ENCODE measurements at regions not wholly inside any gene's neighbourhood (a gene's known extent, or its start where the extent isn't known, plus 50 kb on each side); places are given as distances from the start of the nearest gene placed in this dataset.
"Not testable (repeated sequence)": the region's sequence is repeated elsewhere in the genome, so short reads cannot be mapped to it uniquely, and the experiment has no call there.

GRCh38 chr10:107542607-107543006 is 378.1 kb upstream of the SORCS1 start:
- DNase-seq: no peak

- no peak for DNase-seq
Observed at GRCh38 chr10:107542016-107542415, 377.5 kb upstream of the SORCS1 start.

DNA sequence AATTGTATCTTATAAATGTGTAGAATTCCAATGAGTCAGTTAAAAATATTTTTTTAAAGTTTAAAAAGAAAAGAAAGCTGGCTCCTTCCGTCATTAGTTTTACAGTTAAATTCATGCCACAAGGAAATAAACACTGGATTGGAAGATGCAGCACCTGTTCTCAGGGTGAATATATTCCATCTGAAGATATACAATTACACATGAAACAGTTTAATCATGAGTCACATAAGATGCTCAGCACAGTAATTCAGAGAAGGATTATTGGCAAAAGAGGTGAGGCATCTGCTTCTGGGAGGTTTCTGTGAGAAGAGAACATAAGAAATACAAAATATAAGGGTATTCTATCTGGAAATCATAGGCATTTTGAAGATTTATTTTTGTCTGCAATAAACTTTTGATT is 376.5 kb upstream of the SORCS1 start:
- no peak for DNase-seq

GRCh38 chr10:107529350-107529749 is 364.8 kb upstream of the SORCS1 start:
- no peak for DNase-seq

- DNase-seq: no peak
Observed at GRCh38 chr10:107520348-107520747, 355.8 kb upstream of the SORCS1 start.

- no peak for DNase-seq
Observed at GRCh38 chr10:107517811-107518210, 353.3 kb upstream of the SORCS1 start.

DNA sequence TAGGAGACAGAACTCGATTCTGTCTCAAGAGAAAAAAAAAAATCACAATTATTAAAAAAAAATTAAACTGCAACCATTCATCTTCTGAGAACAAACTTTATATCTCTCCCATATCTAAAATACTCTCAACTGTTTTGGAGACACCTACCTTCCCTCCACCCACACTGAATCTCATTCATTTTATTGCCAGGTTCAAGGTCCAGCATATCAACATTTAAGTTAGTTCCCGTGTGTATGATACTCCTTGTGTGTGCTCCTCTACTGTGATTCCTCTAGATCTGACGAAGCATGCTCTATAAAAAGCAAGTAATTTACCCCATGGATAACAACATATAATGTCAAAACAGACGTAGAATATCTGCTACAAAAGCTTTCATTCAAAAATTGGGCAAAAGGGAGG is 351.8 kb upstream of the SORCS1 start:
- DNase-seq: no peak

DNA sequence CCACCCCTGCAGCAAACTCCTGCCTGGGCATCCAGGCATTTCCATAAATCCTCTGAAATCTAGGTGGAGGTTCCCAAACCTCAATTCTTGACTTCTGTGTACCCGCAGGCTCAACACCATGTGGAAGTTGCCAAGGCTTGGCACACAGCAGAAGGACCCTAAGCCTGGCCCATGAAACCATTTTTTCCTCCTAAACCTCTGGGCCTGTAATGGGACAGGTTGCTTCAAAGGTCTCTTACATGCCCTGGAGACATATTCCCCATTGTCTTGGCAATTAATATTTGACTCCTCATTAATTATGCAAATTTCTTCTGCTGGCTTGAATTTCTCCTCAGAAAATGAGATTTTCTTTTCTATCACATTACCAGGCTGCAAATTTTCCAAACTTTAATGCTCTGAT is 339.5 kb upstream of the SORCS1 start:
- not testable (repeated sequence) for DNase-seq

DNA sequence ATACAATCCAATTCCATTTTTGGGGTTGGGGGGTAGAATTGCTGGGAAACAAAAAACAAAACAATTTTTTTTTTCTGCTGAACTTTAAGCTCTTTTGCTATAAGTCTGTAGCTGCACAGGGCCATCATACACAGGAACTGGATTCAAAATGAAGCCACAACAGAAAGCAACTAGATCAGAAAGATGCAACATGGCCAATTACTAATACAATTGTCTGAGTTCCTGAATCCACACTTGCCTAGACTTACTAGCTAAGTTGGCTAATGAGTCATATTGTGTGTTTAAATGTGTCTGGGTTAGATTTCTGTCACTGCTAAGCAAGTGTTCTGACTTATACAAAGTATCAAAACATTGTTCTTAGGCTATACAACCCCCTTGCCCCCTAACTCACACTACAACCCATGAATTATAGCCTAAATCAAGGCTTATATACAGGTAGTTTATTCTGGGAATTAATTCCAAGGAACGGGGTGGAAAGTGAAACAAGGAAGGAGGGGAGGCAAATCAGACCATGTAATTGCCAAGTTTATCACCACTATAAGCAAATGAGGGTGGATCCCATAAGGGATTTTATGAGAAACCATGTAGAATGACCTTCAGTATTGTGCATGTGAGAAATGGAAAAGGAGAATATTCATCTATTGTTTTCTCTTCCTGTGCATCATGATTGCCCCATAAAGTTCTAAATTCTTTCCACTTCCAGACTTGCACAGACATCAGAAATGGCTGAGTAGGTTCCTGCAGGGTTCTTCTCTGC is 337.9 kb upstream of the SORCS1 start:
- DNase-seq: no peak

GRCh38 chr10:107498983-107499382 is 334.5 kb upstream of the SORCS1 start:
- no peak for DNase-seq

- no peak for DNase-seq
Observed at GRCh38 chr10:107497024-107497423, 332.5 kb upstream of the SORCS1 start.

GRCh38 chr10:107496594-107496993 is 332.1 kb upstream of the SORCS1 start:
- no peak for DNase-seq

DNA sequence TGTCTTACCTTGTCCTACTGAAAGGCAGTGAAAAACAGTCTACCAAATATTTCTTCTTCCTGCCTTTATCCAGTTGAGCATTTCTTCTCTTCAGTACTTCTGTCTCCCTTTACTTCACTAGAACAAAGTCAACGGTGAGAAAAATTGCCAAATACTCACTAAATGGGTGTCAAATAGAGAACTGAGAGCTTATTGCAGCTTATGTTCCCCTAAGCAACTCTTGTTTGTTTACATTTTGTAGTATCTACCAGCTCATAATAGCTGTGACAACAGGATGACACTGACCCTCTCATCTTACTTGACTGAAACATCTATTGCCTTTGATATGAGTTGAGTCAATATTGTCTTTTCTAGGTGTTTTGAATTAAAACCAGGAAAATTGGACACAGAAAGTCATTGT is 327.9 kb upstream of the SORCS1 start:
- no peak for DNase-seq

- no peak for DNase-seq
Observed at GRCh38 chr10:107490389-107490788, 325.9 kb upstream of the SORCS1 start.

DNA sequence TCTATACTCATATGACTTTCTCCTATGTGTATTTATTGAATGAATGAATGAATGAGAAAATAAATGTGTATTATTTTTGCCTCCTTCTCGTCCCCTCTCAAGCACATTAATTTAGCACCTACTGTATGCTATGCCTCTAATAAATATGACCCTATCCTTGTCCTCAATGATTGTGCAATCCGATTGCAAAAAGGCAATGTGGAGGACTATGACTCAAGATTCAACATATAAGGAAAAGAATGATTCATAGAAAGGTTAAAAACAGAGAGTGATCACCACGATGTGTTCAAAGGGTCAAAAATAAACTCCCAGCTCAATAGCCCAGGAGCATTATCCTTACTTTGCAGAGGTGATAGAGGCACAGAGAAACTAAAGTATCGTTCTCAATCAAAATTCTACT is 322.8 kb upstream of the SORCS1 start:
- no peak for DNase-seq

DNA sequence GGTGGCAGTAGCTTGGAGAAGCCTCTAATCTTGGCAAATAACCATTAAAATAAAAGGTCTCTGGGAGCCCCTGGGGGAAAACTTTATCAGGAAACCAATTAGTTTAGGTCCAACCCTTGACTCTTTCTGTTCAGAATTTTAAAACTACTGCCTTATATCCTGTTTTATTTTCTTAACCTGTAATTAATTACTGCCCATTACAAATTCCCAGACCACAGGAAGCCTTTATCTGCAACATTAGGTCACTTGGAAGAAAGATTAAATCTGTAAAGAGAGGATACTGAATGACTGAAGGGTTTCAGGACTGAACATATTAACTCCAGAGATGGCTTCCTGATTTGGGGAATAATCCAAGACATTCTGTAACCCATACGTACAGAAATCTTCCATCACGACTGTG is 320.5 kb upstream of the SORCS1 start:
- no peak for DNase-seq

DNA sequence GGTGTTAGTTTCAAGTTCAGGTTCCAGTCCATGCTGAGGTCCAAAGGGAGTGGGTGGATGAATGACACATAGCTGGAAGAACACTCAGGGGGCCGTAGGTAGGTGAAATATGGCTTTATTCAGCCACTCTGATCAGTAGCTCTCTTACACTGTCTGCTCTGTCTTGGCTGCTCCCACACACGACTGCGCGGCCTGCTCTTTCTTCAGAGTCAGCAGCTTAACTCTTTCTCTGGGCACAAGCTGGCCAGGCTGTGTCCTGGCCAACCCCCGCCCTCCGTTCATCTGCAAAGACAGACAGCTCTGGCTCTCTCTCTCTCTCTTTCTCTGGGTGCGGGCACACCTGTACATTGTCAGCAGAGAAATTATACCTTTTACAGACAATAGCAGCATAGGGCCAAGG is 317.4 kb upstream of the SORCS1 start:
- DNase-seq: no peak

DNA sequence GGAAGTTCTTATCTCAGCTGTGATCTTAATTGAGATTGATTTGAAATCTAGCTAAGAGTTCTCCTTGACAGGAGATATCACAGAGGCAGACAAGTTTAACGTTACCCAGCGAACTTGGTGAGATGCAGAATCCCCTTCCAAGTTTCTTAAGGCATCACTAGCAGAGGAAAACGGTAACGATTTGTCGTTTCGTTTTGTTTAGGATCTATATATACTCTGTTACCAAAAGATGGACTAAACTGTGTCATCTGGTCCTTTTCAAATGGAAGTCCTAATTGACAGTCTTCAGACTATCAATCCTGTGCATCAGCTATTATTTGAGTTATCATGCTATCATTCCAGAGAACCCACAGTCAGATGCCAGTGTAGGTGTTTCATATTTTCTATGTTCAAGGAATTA is 316.7 kb upstream of the SORCS1 start:
- DNase-seq: no peak

DNA sequence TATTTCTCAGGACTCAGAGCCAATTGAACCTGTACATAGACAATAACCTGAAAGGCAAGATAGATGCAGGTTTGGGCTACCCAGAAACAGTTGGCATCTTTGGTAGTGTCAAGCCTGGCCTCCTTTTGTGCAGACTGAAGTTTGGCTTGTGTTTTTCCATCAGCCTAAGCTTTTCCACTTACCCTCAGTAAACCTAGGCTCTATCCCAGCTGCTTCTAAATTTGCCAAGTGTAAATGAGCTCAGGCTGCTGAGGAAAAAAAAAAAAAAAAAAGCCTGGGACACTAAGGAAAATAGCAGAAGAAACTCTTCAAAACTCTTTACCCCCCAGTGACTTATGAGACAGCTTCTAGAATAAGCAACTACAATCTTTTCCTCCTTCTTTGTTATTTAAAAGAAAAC is 316.3 kb upstream of the SORCS1 start:
- no peak for DNase-seq

DNA sequence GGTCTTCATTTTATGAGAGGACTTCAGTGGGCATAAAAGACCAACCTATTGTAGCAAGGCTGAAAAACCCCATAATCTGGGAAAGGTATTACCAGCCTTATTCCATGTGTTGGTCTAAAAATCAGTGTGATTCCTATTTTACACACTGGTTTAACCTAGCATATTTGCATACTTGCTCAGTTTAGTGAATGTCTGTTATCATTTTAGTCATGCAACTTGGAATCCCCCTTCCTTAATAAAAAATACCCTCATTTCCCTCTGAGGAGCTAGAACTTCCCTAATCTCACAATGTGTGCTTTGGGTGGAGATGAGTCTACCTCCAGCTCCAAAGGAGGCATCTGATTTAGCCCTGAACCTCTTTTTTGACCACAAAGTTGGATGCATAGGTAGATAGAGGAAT is 312.8 kb upstream of the SORCS1 start:
- no peak for DNase-seq

DNA sequence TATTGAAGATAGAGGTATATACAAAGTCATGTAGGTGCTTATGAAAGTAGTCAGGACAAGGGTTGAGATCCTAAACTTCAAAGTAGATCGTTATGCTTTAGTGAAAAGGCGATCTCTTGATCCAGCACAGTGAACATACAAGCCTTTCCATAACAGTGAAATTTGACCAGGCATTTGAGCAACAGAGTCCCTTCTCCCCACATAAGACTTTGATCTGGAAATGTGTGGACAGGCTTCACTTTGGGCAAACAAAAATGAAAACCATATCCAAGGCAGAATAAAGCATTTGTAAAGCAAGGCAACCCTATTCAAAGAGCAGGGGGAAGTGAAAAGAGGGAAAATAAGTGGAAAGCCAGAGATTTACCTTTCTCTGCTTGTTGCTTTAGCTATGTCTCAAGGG is 311.9 kb upstream of the SORCS1 start:
- no peak for DNase-seq

DNA sequence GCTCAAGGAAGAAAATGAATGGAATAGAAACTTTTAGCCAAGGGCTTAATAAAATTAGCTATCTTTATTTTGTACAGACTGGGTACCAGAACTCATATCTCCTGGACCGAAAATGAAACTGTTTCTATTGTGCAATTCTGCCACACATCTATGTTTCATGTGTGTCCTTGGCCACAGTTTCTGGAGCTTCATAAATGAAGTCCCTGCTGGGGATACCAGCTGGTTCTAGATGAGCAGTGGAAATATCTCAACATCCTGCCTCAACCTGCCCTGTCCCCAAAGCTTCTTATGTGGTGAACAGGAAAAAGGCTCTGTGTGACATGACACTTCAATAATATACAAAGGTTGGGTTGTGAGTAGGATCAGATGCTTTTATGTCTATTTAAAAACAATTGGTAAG is 310.1 kb upstream of the SORCS1 start:
- DNase-seq: no peak

DNA sequence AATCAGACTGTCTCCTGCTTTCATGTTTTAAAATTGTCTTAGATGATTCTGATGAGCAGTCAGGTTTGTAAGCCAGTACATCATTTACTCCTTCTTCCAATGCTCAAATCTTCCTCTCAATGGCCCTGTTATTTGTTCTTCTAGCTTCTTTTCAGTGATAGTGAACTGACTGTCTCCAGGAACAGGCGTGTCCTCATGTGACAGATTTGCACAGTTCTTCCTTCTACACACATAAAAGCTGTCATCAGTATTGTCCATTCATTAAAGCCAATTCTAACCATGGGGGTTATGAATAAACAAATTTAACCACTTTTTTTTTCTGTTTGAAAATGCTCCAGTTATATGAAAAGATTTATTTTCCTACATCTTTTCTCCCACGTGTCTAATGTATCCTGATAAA is 308.7 kb upstream of the SORCS1 start:
- DNase-seq: no peak

DNA sequence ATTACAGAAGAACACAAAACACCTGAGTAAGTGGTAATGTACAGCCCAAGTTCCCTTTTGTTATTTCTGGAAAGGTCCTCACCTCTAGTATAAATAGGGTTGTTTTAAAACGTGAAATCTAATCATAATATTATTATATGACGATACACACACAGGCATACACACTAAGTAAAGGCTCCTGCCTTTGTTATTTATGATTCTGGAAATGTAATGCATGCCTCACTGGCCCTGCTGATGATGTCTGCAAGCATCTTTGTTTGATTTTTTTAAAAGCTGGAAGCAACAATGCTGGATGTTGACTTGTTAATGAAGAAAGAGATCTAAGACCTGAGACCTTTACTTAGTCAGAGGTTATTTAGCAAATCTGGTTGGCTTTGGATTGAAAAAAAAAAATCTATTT is 307.4 kb upstream of the SORCS1 start:
- DNase-seq: no peak

GRCh38 chr10:107453561-107453960 is 289.1 kb upstream of the SORCS1 start:
- DNase-seq: no peak

DNA sequence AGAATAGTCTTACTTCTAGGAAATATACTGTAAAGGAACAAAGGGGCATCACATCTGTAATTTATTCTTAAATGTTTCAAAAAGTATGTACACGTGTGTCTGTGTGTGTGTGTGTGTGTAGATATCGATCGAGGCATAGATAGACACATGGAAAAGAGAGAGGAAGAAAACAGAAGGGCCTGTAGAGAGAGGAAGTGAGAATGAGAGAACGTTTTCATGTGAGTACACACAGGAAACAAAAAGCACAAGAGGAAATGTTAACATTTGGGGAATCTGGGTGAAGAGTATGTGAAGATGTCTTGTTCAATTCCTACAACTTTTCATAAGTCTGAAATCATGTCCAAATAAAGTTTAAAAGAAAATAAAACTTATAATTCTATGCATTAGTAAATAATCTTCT is 286.5 kb upstream of the SORCS1 start:
- no peak for DNase-seq
